ENCODE measurements at regions not wholly inside any gene's neighbourhood (a gene's known extent, or its start where the extent isn't known, plus 50 kb on each side); places are given as distances from the start of the nearest gene placed in this dataset.

GRCh38 chr9:81190659-81191058, 498.7 kb downstream of the TLE1 start:
- no peak for DNase-seq (ENCODE audit: low read depth)

GRCh38 chr9:81183761-81184160, 505.6 kb downstream of the TLE1 start:
- DNase-seq (ENCODE audit: low read depth): no peak

- no peak for DNase-seq (ENCODE audit: low read depth)
Observed at GRCh38 chr9:81182431-81182830, 506.9 kb downstream of the TLE1 start.

- DNase-seq (ENCODE audit: low read depth): no peak
Observed at GRCh38 chr9:81174023-81174422, 515.3 kb downstream of the TLE1 start.

GRCh38 chr9:81171689-81172088, 517.7 kb downstream of the TLE1 start:
- no peak for DNase-seq (ENCODE audit: low read depth)

GRCh38 chr9:81162361-81162760, 527.0 kb downstream of the TLE1 start:
- DNase-seq (ENCODE audit: low read depth): no peak

GRCh38 chr9:81156381-81156780, 533.0 kb downstream of the TLE1 start:
- DNase-seq (ENCODE audit: low read depth): no peak

GRCh38 chr9:81150016-81150625, 539.2 kb downstream of the TLE1 start:
- no peak for DNase-seq (ENCODE audit: low read depth)

GRCh38 chr9:81146684-81147337, 542.5 kb downstream of the TLE1 start:
- no peak for DNase-seq (ENCODE audit: low read depth)

GRCh38 chr9:81146241-81146640, 543.1 kb downstream of the TLE1 start:
- DNase-seq (ENCODE audit: low read depth): no peak

- no peak for DNase-seq (ENCODE audit: low read depth)
Observed at GRCh38 chr9:81145331-81145963, 543.9 kb downstream of the TLE1 start.

- no peak for DNase-seq (ENCODE audit: low read depth)
Observed at GRCh38 chr9:81141961-81142360, 547.4 kb downstream of the TLE1 start.

GRCh38 chr9:81137976-81138568, 551.3 kb downstream of the TLE1 start:
- no peak for DNase-seq (ENCODE audit: low read depth)

GRCh38 chr9:81132796-81133195, 556.6 kb downstream of the TLE1 start:
- no peak for DNase-seq (ENCODE audit: low read depth)

- DNase-seq (ENCODE audit: low read depth): no peak
Observed at GRCh38 chr9:81132318-81132717, 557.0 kb downstream of the TLE1 start.

- DNase-seq (ENCODE audit: low read depth): no peak
Observed at GRCh38 chr9:81128701-81129100, 560.6 kb downstream of the TLE1 start.

- no peak for DNase-seq (ENCODE audit: low read depth)
Observed at GRCh38 chr9:81125446-81126092, 563.8 kb downstream of the TLE1 start.

- no peak for DNase-seq (ENCODE audit: low read depth)
Observed at GRCh38 chr9:81123526-81123925, 565.8 kb downstream of the TLE1 start.

GRCh38 chr9:81122749-81123148, 566.6 kb downstream of the TLE1 start:
- DNase-seq (ENCODE audit: low read depth): no peak

- no peak for DNase-seq (ENCODE audit: low read depth)
Observed at GRCh38 chr9:81119591-81119990, 569.8 kb downstream of the TLE1 start.

GRCh38 chr9:81118416-81118815, 570.9 kb downstream of the TLE1 start:
- DNase-seq (ENCODE audit: low read depth): no peak

GRCh38 chr9:81116340-81117137, 572.8 kb downstream of the TLE1 start:
- DNase-seq (ENCODE audit: low read depth): no peak

All from activated T-cell treated with anti-CD3 and anti-CD28 coated beads for 24 hours (primary cell).